GM10248 (cell line): ENCODE measurements at regions not wholly inside any gene's neighbourhood (a gene's known extent, or its start where the extent isn't known, plus 50 kb on each side); places are given as distances from the start of the nearest gene placed in this dataset.
"Not testable (repeated sequence)": the region's sequence is repeated elsewhere in the genome, so short reads cannot be mapped to it uniquely, and the experiment has no call there.

Source experiments
- CTCF ChIA-PET: fragments of 300-600 bp; sonication (Branson Sonifier 250); formaldehyde crosslinking; extraction: SDS; loops from one replicate; lab custom pipeline; 2021; ENCODE audit warnings: antibody characterized with exemption; lab: Yijun Ruan, JAX
- POLR2A ChIA-PET: fragments of 350-650 bp; sonication (Branson Sonifier 250); formaldehyde crosslinking; extraction: SDS; loops from one replicate; lab custom pipeline; 2020; ENCODE audit warnings: antibody characterized with exemption; lab: Yijun Ruan, JAX
- DNase-seq: peaks from one replicate; pipeline ENCODE4 v3.0.0; 2012; ENCODE audit errors: extremely low spot score
- TF ChIP-seq, protein P1 (sequence below): IDR thresholded peaks from 2 replicates; pipeline ENCODE4 v1.5.1; 2012; ENCODE audit warnings: mild to moderate bottlenecking, low read depth; ENCODE audit errors: extremely low read depth, missing control alignments, control extremely low read depth

DNA sequence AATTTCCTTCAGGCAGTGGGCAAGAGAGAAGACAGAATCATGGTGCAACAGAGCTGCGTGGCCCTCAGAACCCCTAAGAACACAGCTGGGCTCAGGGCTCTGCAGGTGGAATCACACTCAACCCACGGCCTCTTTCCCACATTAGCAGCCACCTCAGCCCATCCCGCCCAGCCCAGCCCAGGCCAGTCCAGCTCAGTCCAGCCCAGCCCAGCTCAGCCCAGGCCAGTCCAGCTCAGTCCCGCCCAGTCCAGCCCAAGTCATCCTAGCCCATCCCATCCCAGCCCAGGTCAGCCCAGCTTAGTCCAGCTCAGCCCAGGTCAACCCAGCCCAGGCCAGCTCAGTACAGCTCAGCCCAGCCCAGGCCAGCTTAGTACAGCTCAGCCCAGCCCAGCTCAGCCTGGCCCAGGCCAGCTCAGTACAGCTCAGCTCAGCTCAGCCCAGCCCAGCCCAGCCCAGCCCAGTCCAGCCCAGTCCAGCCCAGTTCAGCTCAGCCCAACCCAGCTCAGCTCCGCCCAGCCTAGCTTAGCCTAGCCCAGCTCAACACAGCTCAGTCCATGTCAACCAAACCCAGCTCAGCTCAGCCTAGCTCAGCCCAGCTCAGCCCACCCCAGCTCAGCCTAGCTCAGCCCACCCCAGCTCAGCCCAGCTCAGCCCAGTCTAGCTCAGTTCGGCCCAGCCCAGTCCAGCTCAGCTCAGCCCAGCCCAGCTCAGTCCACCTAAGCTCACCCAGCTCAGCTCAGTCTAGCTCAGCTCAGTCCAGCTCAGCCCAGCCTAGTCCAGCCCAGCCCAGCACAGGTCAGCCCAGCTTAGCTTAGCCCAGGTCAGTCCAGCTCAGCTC, 183.1 kb downstream of the TMEM121 start:
- POLR2A ChIA-PET, result interaction anchor here (1.4 to 3.7 kb wide), 3 partner anchors 120 to 152 kb away, joined by 4 to 106 read pairs (median 19); no protein-coding TSS in a partner anchor
- TF ChIP-seq, protein P1, sequence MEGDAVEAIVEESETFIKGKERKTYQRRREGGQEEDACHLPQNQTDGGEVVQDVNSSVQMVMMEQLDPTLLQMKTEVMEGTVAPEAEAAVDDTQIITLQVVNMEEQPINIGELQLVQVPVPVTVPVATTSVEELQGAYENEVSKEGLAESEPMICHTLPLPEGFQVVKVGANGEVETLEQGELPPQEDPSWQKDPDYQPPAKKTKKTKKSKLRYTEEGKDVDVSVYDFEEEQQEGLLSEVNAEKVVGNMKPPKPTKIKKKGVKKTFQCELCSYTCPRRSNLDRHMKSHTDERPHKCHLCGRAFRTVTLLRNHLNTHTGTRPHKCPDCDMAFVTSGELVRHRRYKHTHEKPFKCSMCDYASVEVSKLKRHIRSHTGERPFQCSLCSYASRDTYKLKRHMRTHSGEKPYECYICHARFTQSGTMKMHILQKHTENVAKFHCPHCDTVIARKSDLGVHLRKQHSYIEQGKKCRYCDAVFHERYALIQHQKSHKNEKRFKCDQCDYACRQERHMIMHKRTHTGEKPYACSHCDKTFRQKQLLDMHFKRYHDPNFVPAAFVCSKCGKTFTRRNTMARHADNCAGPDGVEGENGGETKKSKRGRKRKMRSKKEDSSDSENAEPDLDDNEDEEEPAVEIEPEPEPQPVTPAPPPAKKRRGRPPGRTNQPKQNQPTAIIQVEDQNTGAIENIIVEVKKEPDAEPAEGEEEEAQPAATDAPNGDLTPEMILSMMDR, result no peak
- CTCF ChIA-PET, result interaction anchor here (1.0 to 2.4 kb wide), 7 partner anchors 150 to 1121 kb away, joined by 3 to 16 read pairs (median 5); no protein-coding TSS in a partner anchor
- no peak for DNase-seq

GRCh38 chr14:105710119-105711043, 184.0 kb downstream of the TMEM121 start:
- POLR2A ChIA-PET, result interaction anchor here (1.4 to 3.7 kb wide), 3 partner anchors 121 to 151 kb away, joined by 4 to 106 read pairs (median 19); no protein-coding TSS in a partner anchor
- no peak for DNase-seq
- CTCF ChIA-PET, result interaction anchor here (0.8 to 2.4 kb wide), 9 partner anchors 33 to 1121 kb away, joined by 3 to 16 read pairs (median 4); no protein-coding TSS in a partner anchor
- TF ChIP-seq, protein P1, result no peak

GRCh38 chr14:105711044-105711620, 184.7 kb downstream of the TMEM121 start:
- TF ChIP-seq, protein P1, result no peak
- DNase-seq, result no peak
- ChIA-PET POLR2A (interaction anchor here (1.3 to 3.7 kb wide), 3 partner anchors 122 to 151 kb away, joined by 9 to 106 read pairs (median 19); no protein-coding TSS in a partner anchor), CTCF (interaction anchor here (0.6 to 2.4 kb wide), 5 partner anchors 34 to 706 kb away, joined by 3 to 16 read pairs (median 5); no protein-coding TSS in a partner anchor)

GRCh38 chr14:105711841-105712460, 185.6 kb downstream of the TMEM121 start:
- TF ChIP-seq, protein P1, result no peak
- POLR2A ChIA-PET, result interaction anchor here (1.3 kb wide), 1 partner anchor 123 kb away, joined by 9 read pairs; no protein-coding TSS in a partner anchor
- DNase-seq, result no peak
- CTCF ChIA-PET, result no interaction called here

DNA sequence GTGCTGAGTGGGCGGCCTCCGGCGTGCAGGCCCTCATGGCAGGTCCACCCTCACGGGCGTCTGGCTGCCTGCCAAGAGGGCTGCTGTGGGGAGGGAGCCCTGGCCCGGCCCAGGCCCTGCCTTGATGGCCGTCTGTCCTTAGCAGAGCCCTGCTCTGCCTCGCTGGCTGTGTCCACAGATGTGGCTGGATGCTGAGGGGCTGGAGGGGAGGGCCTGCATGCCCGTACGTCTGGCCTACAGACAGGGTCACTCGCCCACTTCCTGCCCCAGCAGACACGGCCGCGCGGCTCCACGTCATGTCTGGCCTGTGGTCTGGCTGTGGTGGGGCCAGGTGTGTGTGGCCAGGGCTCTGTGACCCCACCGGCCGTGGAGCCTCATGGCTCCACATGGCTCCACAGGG, 186.3 kb downstream of the TMEM121 start:
- CTCF ChIA-PET, POLR2A ChIA-PET, DNase-seq: not testable (repeated sequence)

DNA sequence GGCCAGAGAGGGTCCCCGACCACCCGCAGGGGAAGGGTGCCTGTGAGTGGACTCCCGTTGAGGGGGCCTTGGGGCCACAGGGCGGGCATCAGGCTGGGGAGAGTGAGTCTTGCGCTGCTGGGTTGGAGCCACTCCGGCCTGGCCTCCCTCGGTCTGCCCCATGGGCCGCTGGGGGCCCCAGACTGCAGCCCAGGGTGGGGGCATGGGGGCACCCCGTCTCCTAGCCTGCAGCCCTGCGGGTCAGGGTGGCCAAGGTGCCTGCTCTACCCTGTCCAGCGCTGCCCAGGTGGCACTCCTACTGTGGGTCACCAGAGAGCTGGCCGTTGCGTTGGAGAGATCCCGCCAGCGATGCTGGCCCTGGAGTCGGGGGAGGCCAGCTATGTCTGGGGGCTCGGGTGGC, 186.8 kb downstream of the TMEM121 start:
- DNase-seq, POLR2A ChIA-PET, CTCF ChIA-PET: not testable (repeated sequence)

GRCh38 chr14:105713836-105714235, 187.5 kb downstream of the TMEM121 start:
- DNase-seq, CTCF ChIA-PET, POLR2A ChIA-PET: not testable (repeated sequence)

DNA sequence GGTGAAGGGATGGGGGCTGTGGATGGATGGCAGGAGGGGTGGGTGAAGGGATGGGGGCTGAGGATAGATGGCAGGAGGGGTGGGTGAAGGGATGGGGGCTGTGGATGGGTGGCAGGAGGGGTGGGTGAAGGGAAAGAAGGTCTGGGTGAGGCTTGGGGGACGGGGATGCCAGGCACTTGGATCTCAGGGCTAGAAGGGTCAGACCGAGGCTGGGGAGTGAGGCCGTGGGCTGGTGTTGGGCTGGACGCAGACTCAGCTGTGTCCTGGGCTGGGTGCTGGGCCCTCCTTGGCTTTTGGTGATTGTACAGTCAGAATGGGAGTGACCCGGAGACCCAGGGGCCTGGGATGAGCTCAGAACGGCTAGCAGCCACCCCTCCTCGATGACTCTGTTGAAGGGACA, 192.4 kb downstream of the TMEM121 start:
- DNase-seq, POLR2A ChIA-PET, CTCF ChIA-PET: not testable (repeated sequence)

DNA sequence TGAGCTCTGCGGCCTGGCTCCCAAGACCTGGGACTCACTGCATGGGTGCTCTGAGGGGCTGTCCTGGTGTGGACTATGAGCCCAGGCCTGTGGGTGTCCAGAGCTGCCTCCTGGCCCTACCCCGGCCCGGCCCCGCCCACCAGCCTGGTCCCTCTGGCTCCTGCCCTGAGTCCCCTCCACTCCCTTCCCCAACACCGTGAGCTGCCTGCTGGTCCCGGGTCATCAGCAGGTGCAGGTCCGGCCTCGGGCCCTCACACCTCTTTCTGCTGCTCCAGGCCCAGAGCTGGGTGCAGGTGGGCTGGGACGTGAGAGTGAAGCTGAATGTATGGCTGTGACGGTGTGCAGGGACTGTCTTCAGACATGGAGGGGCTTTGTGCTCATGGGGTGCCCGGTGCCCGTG, 193.7 kb downstream of the TMEM121 start:
- DNase-seq, CTCF ChIA-PET, POLR2A ChIA-PET: not testable (repeated sequence)

- CTCF ChIA-PET, POLR2A ChIA-PET: not testable (repeated sequence)
Observed at GRCh38 chr14:105720852-105721601, 194.6 kb downstream of the TMEM121 start.

More at GRCh38 chr14:105720852-105721601, 194.6 kb downstream of the TMEM121 start:
- DNase-seq, result not testable (repeated sequence)
